ENCODE measurements at regions not wholly inside any gene's neighbourhood (a gene's known extent, or its start where the extent isn't known, plus 50 kb on each side); places are given as distances from the start of the nearest gene placed in this dataset.
"Not testable (repeated sequence)": the region's sequence is repeated elsewhere in the genome, so short reads cannot be mapped to it uniquely, and the experiment has no call there.

DNA sequence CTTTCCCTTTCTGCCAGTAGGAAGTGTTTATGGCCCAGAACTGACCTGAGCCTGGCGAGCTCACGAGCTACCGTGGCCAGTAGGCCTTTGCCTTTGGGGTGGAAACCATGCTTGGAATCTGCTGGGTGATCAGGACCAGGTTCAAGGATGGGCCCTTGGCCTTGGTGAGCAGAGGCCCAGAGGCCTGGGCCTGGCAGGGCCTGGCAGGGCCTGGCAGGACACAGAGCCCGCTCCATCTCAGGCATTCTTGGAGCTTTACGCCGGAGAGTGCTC, 184.8 kb upstream of the RTL1 start:
- DNase-seq (ENCODE audit: low spot score in 2 of 2): peak in 1 of 2 donors; percentile 6
- no peak for TF ChIP-seq POLR2A (IDR thresholded peaks at IDR 0.05)
- no peak for TF ChIP-seq CTCF (IDR thresholded peaks at IDR 0.05)
- intact Hi-C loops (cut with DNase I; ENCODE audit: low total_unique reads): no loop called here
- no peak overlapping the region for H3K4me3 ChIP-seq (ENCODE audit: low read depth, poor library complexity, severe bottlenecking)
- WGBS, 2 donors: 87 to 98% methylated on average over 3 to 6 of the region's 6 CpGs

DNA sequence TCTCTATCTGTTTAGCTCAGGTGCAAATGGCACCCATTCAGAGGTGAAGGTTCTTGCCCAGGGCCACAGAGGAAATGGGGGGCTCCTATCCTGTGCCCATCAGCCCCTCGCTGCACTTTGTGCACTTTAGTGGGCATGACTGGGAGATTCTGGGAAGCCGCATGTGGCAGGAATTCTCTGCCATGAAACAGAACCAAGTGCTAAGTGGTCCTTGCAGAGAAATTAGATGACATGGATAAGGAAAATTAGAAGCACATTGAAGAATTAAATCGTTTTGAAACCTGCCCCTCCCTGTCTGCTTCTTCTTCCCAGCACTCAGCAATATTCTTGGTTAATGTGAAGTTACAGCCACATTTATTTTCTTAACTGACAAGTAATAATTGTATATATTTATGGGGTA, 185.2 kb upstream of the RTL1 start:
- WGBS, 2 donors: 80 to 81% methylated on average over 3 of the region's 3 CpGs
- H3K4me3 ChIP-seq (ENCODE audit: low read depth, poor library complexity, severe bottlenecking): no peak overlapping the region
- no peak for TF ChIP-seq CTCF (IDR thresholded peaks at IDR 0.05)
- no peak for TF ChIP-seq POLR2A (IDR thresholded peaks at IDR 0.05)
- DNase-seq (ENCODE audit: low spot score in 2 of 2): peak; percentile 7 to 34
- intact Hi-C loops (cut with DNase I; ENCODE audit: low total_unique reads): no loop called here

DNA sequence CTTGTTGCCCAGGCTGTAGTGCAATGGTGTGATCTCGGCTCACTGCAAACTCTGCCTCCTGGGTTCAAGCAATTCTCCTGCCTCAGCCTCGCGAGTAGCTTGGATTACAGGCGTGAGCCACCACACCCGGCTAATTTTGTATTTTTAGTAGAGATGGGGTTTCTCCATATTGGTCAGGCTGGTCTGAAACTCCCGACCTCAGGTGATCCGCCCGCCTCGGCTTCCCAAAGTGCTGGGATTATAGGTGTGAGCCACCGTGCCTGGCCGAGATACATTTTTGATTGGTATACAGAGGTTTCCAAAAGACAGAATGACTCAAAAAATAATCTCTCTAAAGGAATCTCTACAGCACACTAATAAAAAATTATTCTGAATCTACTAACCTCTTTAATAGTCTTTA, 187.0 kb upstream of the RTL1 start:
- intact Hi-C loops (cut with DNase I; ENCODE audit: low total_unique reads); H3K4me3 ChIP-seq (ENCODE audit: low read depth, poor library complexity, severe bottlenecking): not testable (repeated sequence)
- DNase-seq (ENCODE audit: low spot score in 2 of 2): peak; percentile 4 to 62
- WGBS, 2 donors: 90 to 92% methylated on average over 11 of the region's 11 CpGs

GRCh38 chr14:101090976-101091375, 187.5 kb upstream of the RTL1 start:
- no peak for TF ChIP-seq CTCF (IDR thresholded peaks at IDR 0.05)
- no peak overlapping the region for H3K4me3 ChIP-seq (ENCODE audit: low read depth, poor library complexity, severe bottlenecking)
- no peak for DNase-seq (ENCODE audit: low spot score in 2 of 2)
- WGBS, 2 donors: 43 to 50% methylated on average over 2 of the region's 2 CpGs
- intact Hi-C loops (cut with DNase I; ENCODE audit: low total_unique reads): no loop called here

DNA sequence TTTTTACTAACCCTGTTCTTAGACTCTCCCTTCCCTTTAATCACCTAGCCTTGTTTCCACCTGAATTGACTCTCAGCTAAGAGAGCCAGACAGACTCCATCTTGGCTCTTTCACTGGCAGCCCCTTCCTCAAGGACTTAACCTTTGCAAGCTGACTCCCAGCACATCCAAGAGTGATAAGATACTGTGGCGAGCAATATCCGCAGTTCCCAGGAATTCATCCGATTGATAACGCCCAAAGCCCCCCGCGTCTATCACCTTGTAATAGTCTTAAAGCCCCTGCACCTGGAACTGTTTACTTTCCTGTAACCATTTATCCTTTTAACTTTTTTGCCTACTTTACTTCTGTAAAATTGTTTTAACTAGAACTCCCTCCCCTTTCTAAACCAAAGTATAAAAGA, 191.4 kb upstream of the RTL1 start:
- intact Hi-C loops (cut with DNase I; ENCODE audit: low total_unique reads); H3K4me3 ChIP-seq (ENCODE audit: low read depth, poor library complexity, severe bottlenecking); DNase-seq (ENCODE audit: low spot score in 2 of 2): not testable (repeated sequence)
- 90 to 91% methylated on average over 6 of the region's 6 CpGs for WGBS, 2 donors

DNA sequence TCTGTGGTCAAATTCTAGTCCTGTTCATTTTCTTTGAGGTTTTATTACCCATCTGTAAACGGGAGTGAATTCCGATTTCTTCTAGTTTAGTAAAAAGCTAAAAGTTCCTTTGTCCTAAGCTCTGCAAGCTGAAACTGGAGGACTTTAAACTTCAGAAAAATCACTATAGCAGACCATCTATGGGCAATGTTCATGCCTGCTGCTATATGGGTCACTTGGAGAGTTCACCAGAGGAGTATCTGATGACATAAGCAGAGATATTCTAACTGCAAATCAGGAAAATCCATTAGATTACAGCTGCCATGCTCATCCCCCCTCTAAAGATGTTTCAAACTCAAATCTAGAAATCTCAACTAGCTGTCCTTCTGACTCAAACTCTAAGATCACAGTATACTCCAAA, 193.0 kb upstream of the RTL1 start:
- DNase-seq (ENCODE audit: low spot score in 2 of 2): no peak
- TF ChIP-seq POLR2A (IDR thresholded peaks at IDR 0.05) (no peak), CTCF (IDR thresholded peaks at IDR 0.05) (no peak)
- no peak overlapping the region for H3K4me3 ChIP-seq (ENCODE audit: low read depth, poor library complexity, severe bottlenecking)
- intact Hi-C loops (cut with DNase I; ENCODE audit: low total_unique reads): no loop called here
- WGBS, 2 donors: 81 to 89% methylated on average over 2 of the region's 2 CpGs

GRCh38 chr14:101097109-101097793, 193.7 kb upstream of the RTL1 start:
- peak in 1 of 2 donors; percentile 2 for DNase-seq (ENCODE audit: low spot score in 2 of 2)
- 78 to 84% methylated on average over 3 of the region's 3 CpGs for WGBS, 2 donors
- no peak for TF ChIP-seq POLR2A (IDR thresholded peaks at IDR 0.05)
- no peak for TF ChIP-seq CTCF (IDR thresholded peaks at IDR 0.05)
- intact Hi-C loops (cut with DNase I; ENCODE audit: low total_unique reads): no loop called here
- no peak overlapping the region for H3K4me3 ChIP-seq (ENCODE audit: low read depth, poor library complexity, severe bottlenecking)
